ENCODE measurements at regions not wholly inside any gene's neighbourhood (a gene's known extent, or its start where the extent isn't known, plus 50 kb on each side); places are given as distances from the start of the nearest gene placed in this dataset.
A peak's percentile ranks its signal among the peaks of the same experiment; 100 is the strongest.

DNA sequence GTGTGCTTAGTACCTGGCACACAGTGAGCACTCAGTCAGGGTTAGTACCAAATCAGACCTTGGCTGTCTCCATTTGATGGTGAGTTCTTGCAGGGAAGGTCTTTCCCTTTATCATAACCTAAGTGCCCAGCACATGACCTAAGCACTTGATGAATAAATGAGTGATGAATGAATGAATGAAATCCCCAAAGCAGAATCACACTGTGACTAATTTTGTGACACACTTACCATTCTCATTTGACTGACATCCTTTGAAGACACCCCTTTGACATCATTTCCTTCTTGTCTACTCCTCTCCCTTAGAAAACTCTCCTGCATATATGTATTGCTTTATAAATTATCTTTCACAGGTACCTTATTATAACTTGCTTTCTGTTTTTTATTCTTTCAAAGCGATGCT lies 130.2 kb upstream of the ELL2 start:
- ATAC-seq: peak; percentile 19

DNA sequence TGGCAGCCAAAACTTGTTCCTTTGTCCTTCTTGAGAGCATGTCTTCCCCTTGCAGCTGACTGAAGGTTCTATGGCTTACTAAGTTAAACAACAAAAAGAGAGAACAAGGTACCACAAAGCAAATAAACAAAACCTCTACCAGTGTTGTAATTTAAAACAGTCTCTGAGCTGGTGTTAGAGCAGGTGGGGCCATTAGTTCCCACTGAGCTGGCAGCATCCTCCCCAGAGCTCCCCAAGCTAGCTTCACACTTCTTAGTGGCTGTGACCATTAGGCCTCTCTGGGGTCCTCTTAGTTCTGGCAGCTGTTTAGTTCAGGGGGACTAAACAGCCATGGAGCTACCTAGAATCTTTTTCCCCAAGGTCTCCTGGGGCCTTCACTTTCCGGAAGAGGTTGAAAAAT lies 128.6 kb upstream of the ELL2 start:
- ATAC-seq: no peak

DNA sequence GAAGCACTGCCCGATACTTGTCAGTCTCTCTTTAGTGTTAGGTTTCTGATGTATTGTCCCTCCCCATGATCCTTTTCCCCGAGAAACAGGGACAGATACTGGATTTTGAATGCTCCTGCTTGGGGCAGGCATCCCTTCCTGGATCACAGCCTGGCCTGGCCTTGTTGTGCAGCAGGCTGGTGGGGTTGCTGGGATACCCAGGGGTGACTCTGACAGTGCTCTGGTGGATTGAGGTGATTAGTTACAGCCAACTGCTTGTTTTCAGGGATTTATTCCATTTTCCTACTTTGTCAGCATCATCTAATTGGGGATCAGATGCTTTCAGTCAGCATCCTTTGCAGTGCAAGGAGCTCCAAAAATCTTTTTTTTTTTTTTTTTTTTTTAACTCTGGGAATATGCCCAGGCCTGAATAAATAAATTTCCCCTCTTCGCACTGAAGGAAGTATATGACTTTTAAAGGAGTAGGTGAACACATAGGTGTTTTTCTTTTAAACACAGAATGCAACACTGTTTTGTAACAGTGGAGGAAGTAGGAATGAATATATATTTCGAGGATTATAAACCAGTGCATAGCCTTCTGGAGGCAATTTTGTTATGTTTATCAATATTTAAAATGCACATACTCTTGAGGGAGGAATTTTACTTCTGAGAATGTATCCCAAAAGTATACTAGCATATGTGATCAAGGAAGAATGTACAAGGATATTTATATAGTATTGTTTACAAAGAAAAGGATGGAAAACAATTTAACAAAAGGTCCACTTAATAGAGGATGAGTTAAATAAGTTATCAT lies 127.3 kb upstream of the ELL2 start:
- no peak for ATAC-seq

DNA sequence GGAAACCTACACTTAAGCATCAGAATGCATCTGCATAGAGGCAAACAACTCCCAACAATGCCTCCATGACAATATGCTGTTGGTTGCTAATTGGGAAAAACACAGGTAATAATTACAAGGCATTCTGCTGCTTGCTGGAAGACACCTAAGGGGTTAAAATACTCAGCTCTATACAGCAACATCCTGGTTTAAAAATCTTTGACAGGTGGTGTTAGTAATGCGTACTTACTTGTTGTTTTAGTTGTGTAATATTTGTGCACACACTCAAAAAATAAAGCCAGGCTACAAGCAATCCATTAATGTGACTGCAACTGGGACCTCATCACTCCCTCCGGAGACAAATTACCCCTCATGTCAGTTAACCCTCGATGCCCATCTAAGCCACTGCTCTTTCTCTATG lies 126.3 kb upstream of the ELL2 start:
- ATAC-seq: peak; percentile 52

DNA sequence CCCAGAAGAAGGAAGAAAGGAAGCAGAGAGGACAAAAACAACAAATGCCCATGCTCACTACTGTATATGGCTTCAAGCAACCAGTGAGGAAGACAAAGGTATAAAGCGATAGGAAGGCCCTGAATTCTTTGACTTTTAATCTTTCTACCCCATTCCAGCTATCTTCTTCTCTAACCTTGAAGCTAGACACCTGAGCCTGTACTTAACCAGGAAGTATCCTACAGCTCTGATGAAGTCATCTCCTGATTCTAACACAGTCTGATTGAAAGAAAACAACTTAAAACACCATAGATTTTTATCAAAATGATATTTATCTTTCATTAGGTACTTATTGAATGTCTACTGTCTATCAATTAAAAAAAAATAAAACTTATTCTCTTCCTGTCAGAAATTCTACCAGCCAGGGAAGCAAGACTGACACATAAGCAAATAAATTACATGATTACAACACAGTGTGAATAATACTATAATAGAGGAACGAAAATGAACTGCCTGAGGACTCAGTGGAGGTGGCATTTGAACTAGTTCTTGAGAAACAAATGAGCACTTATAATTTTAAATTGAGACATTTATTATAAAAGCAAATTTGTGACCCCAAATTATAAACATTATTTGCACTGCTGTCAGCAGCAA lies 123.3 kb upstream of the ELL2 start:
- ATAC-seq: peak; percentile 79

DNA sequence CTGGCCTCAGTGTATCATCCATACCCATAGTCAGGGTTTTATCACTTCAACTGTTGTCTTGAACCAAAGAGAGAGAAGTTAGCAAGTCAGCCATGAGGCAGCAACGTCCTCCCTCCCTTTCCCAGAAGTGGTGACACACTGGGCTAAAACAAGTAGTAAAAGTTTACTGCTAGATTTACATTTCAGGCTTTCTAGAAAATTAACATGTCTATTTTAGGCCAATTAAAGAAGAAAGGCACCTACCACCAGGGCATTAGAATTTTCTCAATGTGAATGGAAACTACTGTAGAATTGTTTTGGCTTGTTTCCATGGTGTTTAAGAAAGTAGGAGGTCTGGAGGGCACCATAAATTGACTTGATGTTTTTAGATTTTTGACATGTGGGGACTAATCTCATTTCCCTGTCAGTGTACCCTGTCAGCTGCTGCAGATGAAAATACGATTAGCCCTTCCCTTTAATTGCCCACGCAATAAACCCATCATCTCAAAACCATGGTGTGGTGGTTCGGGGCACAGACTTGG lies 121.8 kb upstream of the ELL2 start:
- ATAC-seq: no peak

DNA sequence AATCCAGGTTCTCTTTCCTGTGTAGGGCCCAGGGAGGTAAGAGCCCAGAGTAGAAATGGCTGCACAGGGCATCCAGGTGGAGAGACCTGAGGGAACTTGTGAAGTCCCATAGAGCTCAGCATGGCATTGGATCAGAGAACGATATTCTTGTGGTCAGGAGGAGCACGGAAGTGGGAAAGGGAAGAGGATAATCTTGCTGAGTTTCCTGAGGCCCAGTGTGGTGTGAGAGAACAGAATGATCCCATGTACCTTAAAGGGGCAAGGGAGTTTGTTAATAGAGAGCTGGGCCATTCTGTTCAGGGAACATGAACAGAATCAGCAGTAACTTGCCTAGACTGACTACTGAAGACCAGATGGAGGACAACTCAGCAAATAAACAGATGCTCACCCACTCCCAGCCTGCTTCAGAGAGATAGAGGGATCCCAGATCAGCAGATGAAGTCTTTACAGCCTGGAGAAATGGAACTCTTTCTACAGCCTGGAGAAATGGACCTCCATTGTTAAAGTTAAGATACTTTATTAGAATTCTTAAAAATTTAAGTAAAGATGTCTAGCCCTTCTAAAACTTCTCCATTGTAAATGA lies 119.7 kb upstream of the ELL2 start:
- ATAC-seq: no peak

DNA sequence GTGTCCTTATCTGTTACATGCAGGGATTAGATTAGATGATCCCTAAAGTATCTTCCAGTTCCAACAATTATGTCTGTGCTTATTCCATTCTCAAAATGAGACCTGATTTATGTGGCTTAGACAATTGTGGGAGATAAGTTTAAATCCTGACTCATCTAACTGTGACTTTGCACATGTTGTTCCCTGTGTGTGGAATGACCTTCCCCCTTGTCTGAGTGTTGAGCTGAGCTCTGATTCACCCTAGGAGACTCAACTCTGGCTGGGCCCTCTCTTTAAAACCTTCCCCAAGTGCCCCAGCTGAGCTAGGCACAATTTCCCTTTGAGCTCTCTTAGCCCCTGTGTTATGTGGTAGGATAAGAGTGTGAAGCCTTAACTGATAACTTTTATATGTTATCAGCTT lies 118.9 kb upstream of the ELL2 start:
- ATAC-seq: peak; percentile 67

DNA sequence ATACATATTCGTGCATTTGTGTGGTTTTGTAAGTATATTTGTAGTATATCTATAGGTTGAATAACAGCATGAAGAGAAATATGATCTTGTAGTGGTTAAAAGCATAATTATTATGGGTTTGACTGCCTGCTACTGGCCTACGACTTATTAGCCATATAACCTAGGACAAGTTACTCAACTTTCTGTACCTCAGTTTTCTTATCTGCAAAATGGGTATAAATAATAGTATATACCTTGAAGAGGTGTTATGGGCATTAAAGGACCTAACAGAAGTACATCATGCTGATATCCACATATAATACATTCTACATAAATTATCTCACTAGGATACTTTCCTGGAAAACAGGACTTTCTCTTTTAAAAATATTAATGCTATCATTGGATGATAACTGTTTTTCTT lies 118.3 kb upstream of the ELL2 start:
- no peak for ATAC-seq

DNA sequence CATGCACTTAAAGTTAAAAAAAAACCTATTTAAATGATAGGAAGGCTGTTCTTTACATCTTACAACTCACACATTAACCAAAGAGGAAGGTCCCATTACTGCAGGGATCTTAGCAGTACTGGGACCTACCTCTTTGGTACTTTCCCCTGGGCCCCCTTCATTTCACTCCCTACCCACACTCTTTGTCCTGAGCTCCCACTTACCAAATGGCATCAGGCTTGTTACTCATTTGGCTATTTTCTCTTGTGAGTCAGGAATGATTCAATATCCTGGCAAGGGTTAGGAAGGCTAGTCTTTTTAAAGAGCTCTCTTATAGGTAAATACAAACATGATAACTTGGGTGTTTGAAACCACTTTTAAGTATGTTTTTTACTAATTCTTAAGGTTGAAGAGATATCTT lies 117.4 kb upstream of the ELL2 start:
- ATAC-seq: peak; percentile 87

DNA sequence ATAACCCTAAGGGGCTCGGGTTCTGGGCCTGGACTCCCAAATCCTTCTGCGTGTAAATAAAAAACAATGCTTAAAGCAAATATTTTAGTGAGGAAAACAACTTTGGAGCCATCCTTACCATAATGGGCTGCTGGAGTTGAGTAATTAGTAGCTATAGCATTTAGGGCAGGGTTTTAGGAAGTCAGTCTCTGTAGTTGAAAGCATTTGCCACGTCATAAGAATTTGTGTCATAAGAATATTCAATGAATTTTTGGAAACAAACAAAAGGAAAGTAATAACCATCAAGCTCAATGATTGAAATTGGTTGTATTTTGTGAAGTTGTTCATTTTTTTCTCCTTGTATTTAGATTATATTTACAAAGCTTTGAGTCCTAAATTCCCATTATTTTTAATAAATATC lies 114.8 kb upstream of the ELL2 start:
- no peak for ATAC-seq

DNA sequence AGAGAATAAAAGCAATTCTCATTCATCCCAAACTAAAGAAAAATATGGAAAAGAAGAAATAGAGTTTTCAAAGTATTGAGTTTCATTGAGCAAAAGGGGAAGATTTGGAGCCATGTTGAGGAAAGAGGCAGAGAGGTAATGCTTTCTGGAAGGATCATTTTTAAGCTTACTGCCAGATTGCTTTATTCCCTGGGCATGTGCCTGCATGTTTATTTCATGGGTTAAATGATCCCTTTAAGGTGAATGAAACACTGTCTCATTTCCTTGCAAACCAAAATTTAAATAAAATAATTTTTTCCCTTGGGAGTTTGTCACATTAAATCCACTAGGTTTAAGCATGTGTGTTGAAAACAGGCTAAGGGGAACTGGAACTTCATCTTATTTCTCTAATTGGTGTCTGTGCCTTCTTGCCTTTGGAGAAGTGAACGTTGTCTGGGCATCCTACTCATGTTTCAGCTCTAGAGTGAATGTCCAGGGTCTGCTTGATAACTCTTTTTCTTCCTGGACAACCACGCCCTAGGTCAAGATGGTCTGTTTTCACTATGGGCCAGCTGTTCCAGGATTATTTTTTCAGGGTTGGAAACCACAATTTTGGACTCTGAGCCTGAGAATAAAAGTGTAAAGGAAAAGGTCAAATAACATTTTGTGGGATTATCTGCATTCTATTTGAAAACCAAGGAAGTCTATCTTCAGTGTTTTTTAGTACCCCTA lies 114.1 kb upstream of the ELL2 start:
- peak; percentile 59 for ATAC-seq

DNA sequence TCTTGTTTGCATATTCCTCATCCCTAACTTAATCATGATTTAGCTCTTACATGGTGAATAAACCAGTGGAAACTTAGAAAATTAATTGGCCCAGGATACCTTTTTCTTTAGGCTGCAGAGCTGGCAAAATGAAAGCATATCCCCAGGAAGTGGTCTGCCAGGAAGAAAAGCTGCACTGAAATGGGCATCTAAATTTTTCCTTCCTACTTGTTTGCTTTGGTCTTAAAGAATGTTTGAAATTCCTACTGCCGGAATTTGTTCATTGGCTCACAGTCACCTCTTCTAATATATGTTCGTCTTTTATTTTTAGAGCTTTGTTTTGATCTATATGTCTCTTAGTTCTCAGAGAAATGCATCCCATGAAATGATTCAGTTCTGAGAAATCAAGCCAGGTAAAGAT lies 113.2 kb upstream of the ELL2 start:
- ATAC-seq: no peak

DNA sequence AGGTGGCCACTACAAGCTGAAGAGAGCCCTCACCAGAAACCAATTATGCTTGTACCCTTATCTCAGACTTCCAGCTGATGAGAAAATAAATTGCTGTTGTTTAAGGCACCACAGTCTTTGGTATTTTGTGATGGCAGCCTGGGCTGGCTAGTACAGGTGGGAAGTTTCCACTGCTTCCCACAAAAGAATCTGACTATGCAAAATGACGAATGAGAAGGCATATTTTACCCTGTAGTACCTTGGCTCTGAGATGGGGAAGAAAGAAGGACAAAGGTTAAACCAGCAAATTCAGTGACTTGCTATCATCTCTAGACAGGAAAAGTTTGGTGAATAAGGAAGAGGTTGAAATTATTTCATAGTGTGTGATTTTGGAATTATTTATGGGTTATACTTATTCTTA lies 112.8 kb upstream of the ELL2 start:
- ATAC-seq: no peak

DNA sequence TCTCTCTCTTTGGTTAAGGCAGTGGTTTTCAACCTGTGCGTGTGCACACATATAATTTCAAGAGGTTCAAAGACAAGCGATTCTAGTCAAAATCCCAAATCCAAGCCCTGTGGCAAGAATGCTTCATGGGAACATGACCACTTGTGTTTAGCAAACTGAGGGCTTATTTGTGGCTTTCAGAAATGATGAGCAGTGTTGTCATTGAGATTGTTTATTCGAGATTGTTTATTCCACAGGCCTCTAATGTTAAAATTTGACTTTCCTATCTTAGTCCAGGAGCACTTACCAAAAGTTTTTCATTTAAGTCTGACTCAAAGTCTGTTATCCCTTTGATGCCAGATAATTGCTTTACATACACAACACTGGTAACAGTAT lies 111.1 kb upstream of the ELL2 start:
- ATAC-seq: no peak

DNA sequence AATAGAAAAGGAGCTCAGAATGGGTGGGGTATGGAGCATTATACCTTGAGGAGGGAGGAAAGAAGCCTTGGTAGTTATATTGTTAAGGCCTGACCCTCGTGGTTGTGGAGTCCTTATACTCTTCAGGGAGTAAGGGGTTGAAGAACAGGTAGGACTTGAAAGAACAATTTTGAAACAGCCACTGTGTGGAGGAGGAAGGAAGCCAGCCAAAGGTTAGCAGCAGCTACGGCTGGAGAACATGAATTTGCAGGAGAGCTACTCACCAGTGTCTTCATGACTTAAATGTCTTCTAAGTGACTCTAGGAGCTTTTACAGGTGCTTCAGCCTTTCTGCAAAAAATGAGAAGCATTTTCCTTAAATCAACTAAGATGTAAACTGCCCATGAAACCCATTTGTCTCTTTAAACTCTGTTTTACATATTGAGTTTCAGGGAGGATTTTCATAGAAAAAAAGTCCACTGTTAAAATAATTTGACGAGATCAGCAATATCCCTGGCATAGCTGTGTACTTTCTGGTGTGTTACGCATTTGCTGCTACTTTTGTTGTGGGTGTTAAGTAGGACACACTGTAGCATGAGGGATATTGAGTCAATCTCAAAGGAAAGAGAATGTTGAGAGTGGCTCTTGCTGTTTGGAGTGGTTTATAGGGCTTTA lies 110.6 kb upstream of the ELL2 start:
- ATAC-seq: peak; percentile 47

DNA sequence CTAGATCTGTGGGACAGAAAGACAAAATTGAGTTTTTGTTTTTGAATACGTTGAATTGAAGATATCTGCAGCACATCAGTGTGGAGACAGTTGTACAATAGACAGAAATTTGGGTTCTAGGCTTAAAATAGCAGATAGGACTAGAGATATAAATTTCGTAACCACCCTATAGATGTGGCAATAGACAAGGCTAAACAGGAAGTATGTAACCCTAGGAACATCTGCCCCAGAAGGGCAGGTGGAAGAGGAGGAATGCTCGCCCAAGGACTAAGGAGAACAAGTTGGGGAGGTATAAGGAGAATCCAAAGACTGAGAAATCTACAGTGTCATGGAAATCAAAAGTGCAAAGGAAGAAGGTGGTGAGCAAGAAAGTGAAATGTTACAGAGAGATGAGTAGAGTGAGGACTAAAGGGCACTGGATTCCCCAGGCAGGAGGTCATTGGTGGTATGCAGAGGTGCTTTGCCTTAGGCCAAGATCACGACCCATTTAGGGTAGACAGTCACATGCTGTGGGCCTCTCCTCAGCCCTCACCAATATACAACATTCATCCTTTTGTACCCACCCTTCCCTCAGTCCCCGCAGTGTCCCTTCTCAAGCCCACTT lies 109.1 kb upstream of the ELL2 start:
- no peak for ATAC-seq

DNA sequence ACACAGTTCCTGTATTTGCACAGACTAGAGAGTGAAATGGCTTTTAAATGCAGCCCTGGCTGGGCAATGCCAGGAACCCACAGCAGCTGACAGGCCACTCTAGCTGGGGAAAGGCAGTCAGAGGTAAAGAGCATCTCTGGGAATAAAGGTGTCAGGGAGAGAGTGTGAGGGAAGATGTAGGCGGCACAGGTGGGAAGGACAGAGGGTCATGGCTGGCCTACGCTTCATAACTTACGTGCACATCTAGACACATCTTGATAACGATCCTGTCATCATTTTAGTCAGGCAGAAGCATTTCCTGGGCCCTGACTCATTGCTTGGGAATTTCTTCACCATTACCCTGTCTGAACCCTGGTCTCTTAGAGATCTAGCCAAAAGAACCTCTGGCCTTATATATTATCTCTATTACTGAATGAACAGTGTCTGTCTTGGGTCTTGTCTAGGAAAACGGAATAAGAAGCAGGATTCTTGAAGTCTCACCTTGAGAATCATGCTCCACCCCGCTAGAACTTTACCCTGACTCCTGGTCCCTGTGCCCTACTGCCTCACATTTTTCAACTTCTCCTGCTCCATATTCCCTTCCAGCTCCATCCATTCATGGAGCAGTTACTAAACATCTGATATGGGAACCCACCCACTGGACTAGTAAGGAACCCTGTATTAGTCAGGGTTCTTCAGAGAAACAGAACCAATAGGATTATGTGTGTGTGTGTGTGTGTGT lies 106.4 kb upstream of the ELL2 start:
- ATAC-seq: peak; percentile 73

DNA sequence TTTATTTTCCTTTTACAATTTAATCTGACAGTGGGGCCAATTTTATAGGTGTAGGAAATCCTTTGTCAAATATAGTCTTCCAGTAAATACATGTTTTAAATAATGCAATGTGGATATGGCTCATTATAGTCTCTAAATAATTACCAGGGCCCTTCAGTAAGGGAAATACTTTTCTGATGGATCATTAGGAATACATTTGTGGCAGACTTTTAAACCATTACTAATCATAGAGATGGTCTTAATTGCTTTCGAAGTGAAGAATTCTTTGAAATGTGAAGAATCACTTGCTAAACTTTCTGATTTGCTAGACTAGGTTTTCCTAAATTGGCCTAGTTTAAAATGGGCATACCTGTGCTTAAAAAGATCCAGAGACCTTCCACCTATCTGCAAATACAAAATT lies 105.6 kb upstream of the ELL2 start:
- no peak for ATAC-seq

DNA sequence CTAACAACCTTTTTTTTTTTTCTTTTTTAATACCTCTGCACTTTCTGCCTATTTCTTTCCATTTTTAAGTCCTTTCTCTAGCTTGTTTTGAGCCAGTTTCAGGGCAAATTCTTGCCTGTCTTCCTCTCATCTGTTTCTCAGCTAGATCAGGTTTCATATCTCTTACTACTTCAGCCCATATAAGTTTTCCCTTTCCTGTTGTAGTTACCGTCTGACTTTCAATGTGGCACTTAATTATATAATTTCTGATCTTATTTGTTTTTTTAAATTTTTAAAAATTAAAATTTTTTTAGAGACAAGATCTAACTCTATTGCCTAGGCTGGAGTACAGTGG lies 104.7 kb upstream of the ELL2 start:
- ATAC-seq: no peak

DNA sequence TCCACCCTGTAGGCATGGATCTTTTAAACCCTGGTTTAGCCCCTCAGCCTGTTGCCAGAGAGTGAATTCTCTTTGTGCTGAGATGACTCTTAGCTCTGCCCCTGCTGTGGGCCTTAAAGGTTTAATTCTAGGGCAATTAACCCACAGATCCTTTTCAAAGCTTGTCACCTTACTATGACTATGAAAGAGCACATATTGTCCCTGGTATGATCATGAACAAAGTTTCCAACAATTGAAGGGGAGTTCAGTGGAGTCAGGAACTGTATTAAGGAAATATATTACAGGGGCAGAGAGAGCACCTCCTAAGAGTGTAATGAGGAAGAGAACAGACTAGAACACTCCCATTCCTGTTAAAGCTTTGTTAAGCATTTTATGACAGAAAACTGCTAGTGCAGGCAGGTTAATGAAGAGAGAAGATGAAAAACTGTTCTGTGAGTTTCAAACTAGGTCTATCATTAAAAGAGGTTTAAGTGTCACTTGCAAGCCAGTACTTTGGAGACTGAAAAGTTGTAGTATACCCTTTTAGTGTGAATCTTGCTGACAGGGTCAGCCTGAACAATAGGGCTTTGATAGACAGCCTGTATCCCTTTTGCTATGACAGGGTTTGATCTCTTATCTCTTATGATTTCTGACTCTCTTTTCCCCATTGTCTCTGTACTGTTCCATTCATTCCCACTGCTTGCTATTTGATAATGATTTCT lies 104.2 kb upstream of the ELL2 start:
- ATAC-seq: peak; percentile 63

Data from esophagus mucosa (tissue), 1 donor.